Left lung (tissue), 4 donors: ENCODE measurements at regions not wholly inside any gene's neighbourhood (a gene's known extent, or its start where the extent isn't known, plus 50 kb on each side); places are given as distances from the start of the nearest gene placed in this dataset.

ENCODE experiments used
- ATAC-seq: fragments of 200-7000 bp; cut with Tn5 transposase; one replicate; pipeline ENCODE4 v1.9.1; 2020; ENCODE audit warnings: moderate library complexity
- DNase-seq, 4 donors: peaks; one replicate each; pipeline ENCODE4 v3.0.0-alpha.2; 2013 to 2020
- H3K27ac ChIP-seq, 2 donors: fragments of 200-600 bp; sonication (generic) in 1 of 2; one replicate each; pipeline versions ENCODE4 v1.5.0 to v1.8.0; 2020 to 2021
- H3K27me3 ChIP-seq, 2 donors: fragments of 200-600 bp; sonication (generic) in 1 of 2; one replicate each; pipeline versions ENCODE4 v1.5.0 to v1.8.0; 2020 to 2021
- H3K36me3 ChIP-seq, 2 donors: fragments of 200-600 bp; sonication (generic) in 1 of 2; one replicate each; pipeline versions ENCODE4 v1.5.0 to v1.8.0; 2020 to 2021
- H3K4me1 ChIP-seq, 2 donors: fragments of 200-600 bp; one replicate each; pipeline ENCODE4 v1.8.0; 2021
- H3K4me3 ChIP-seq, 2 donors: fragments of 200-600 bp; sonication (generic) in 1 of 2; one replicate each; pipeline versions ENCODE4 v1.5.0 to v1.8.0; 2020 to 2021; ENCODE audit warnings: mild to moderate bottlenecking in 1 of 2
- H3K9me3 ChIP-seq, 2 donors: fragments of 200-600 bp; sonication (generic) in 1 of 2; one replicate each; pipeline versions ENCODE4 v1.5.0 to v1.8.0; 2020 to 2021
- CTCF ChIP-seq, 2 donors: fragments of 200-600 bp; sonication (generic) in 1 of 2; IDR thresholded peaks; one replicate each; pipeline versions ENCODE4 v1.5.0 to v1.8.0; 2021; ENCODE audit warnings: antibody characterized with exemption in 2 of 2
- intact Hi-C, 2 donors: fragments of 100-400 bp; cut with DNase I; formaldehyde crosslinking; loops; one replicate each; pipeline versions ENCODE4 v1.11.2 to v1.14.2; 2022
- donor health status: DM: no; HTN: yes; CAD: no.
- donor health status: DM: no; HTN: no; CAD: no.

- no peak for DNase-seq
- Histone ChIP-seq H3K27ac (no peak overlapping the region), H3K36me3 (no peaks in the 10 kb centered on the region), H3K4me3 (no peak overlapping the region), H3K9me3 (no peaks in the 10 kb centered on the region), H3K4me1 (no peaks in the 10 kb centered on the region), H3K27me3 (no peaks in the 10 kb centered on the region)
- ATAC-seq = no peak
- intact Hi-C loops = no loop called here
- no peak for TF ChIP-seq CTCF (IDR thresholded peaks at IDR 0.05)
Measured at GRCh38 chr17:70464995-70465394, 295.7 kb downstream of the KCNJ2 start.

- Histone ChIP-seq H3K27me3 (no peaks in the 10 kb centered on the region), H3K4me1 (no peaks in the 10 kb centered on the region), H3K36me3 (no peaks in the 10 kb centered on the region), H3K4me3 (no peak overlapping the region), H3K9me3 (no peaks in the 10 kb centered on the region), H3K27ac (no peak overlapping the region)
- TF ChIP-seq CTCF (IDR thresholded peaks at IDR 0.05) = no peak
- no peak for ATAC-seq
- intact Hi-C loops = no loop called here
- DNase-seq = no peak
Measured at GRCh38 chr17:70468661-70469060, 299.3 kb downstream of the KCNJ2 start.

- DNase-seq = peak in 1 of 4 donors; percentile 43
- Histone ChIP-seq H3K36me3 (no peaks in the 10 kb centered on the region), H3K9me3 (peaks cover 0 to 8% of the 10 kb centered on the region in 2 donors), H3K27ac (no peak overlapping the region), H3K27me3 (no peaks in the 10 kb centered on the region), H3K4me1 (no peaks in the 10 kb centered on the region), H3K4me3 (no peak overlapping the region)
- ATAC-seq = no peak
- no peak for TF ChIP-seq CTCF (IDR thresholded peaks at IDR 0.05)
- intact Hi-C loops = no loop called here
Measured at GRCh38 chr17:70473049-70473448, 303.7 kb downstream of the KCNJ2 start.

- no peak overlapping the region for H3K4me3 ChIP-seq
- no peaks in the 10 kb centered on the region for H3K36me3 ChIP-seq
- DNase-seq (no peak), ATAC-seq (no peak)
- H3K4me1 ChIP-seq = no peaks in the 10 kb centered on the region
- no peak overlapping the region for H3K27ac ChIP-seq
- no peak for TF ChIP-seq CTCF (IDR thresholded peaks at IDR 0.05)
- H3K27me3 ChIP-seq = no peaks in the 10 kb centered on the region
- H3K9me3 ChIP-seq = peaks cover 0 to 8% of the 10 kb centered on the region in 2 donors
- intact Hi-C loops = no loop called here
Measured at GRCh38 chr17:70476368-70476767, 307.0 kb downstream of the KCNJ2 start.

GRCh38 chr17:70478902-70479301 is 309.6 kb downstream of the KCNJ2 start:
- H3K27ac ChIP-seq = no peak overlapping the region
- ATAC-seq (no peak), DNase-seq (peak in 2 of 4 donors; percentile 26 to 43)
- no peaks in the 10 kb centered on the region for H3K27me3 ChIP-seq
- H3K36me3 ChIP-seq = no peaks in the 10 kb centered on the region
- TF ChIP-seq CTCF (IDR thresholded peaks at IDR 0.05) = no peak
- peaks cover 0 to 24% of the 10 kb centered on the region in 2 donors for H3K9me3 ChIP-seq
- H3K4me3 ChIP-seq = no peak overlapping the region
- intact Hi-C loops = no loop called here
- H3K4me1 ChIP-seq = no peaks in the 10 kb centered on the region
